Fibroblast of lung (primary cell): ENCODE measurements at regions not wholly inside any gene's neighbourhood (a gene's known extent, or its start where the extent isn't known, plus 50 kb on each side); places are given as distances from the start of the nearest gene placed in this dataset.

Source experiments
- DNase-seq, 2 donors: peaks; one replicate each; pipeline versions ENCODE4 v3.0.0 to v3.0.0-alpha.2; 2010; ENCODE audit warnings: low read depth in 2 of 2
- H2AFZ ChIP-seq: 2 replicates; pipeline ENCODE4 v1.5.1; 2012; ENCODE audit warnings: low read length, control low read depth, inconsistent platforms
- H3K27ac ChIP-seq: 2 replicates; pipeline ENCODE4 v1.5.1; 2011; ENCODE audit warnings: low read length, control low read depth; ENCODE audit not compliant: insufficient read depth
- H3K27me3 ChIP-seq: 2 replicates; pipeline ENCODE4 v1.5.1; 2011; ENCODE audit warnings: mild to moderate bottlenecking, low read length; ENCODE audit not compliant: control insufficient read depth, insufficient read depth
- H3K36me3 ChIP-seq: 2 replicates; pipeline ENCODE4 v1.5.1; 2011; ENCODE audit warnings: low read length; ENCODE audit not compliant: control insufficient read depth, insufficient read depth
- H3K4me1 ChIP-seq: 2 replicates; pipeline ENCODE4 v1.5.1; 2011; ENCODE audit warnings: low read length; ENCODE audit not compliant: control insufficient read depth, insufficient read depth; ENCODE audit errors: extremely low read depth
- H3K4me2 ChIP-seq: 2 replicates; pipeline ENCODE4 v1.5.1; 2011; ENCODE audit warnings: low read length, control low read depth; ENCODE audit not compliant: insufficient read depth; ENCODE audit errors: extremely low read depth
- H3K4me3 ChIP-seq, 4 experiments: fragments of 200-600 bp in 1 of 4; sonication (generic) in 1 of 4; replicated peaks in 1 of 4; 2 replicates each; pipeline ENCODE4 v1.5.1; 2011 to 2016; ENCODE audit warnings: low read length in 4 of 4, low read depth in 3 of 4, mild to moderate bottlenecking in 3 of 4, control low read depth in 2 of 4, inconsistent platforms in 1 of 4, mixed read lengths in 1 of 4; ENCODE audit not compliant: insufficient read depth in 1 of 4; ENCODE audit errors: control extremely low read depth in 1 of 4
- H3K79me2 ChIP-seq: 2 replicates; pipeline ENCODE4 v1.5.1; 2012; ENCODE audit warnings: mild to moderate bottlenecking, low read length, inconsistent platforms; ENCODE audit not compliant: control insufficient read depth, insufficient read depth
- H3K9ac ChIP-seq: 2 replicates; pipeline ENCODE4 v1.5.1; 2011; ENCODE audit warnings: mild to moderate bottlenecking, low read length, control low read depth; ENCODE audit not compliant: insufficient read depth
- H3K9me3 ChIP-seq: 2 replicates; pipeline ENCODE4 v1.5.1; 2012; ENCODE audit warnings: low read depth, low read length; ENCODE audit not compliant: control insufficient read depth, insufficient read depth
- H4K20me1 ChIP-seq: 2 replicates; pipeline ENCODE4 v1.5.1; 2011; ENCODE audit warnings: low read length; ENCODE audit not compliant: control insufficient read depth, insufficient read depth; ENCODE audit errors: extremely low read depth
- EZH2 ChIP-seq: IDR thresholded peaks from 2 replicates; pipeline ENCODE4 v1.5.1; 2012; ENCODE audit warnings: low read length, control low read depth, mild to moderate bottlenecking; ENCODE audit errors: missing control alignments
- TF ChIP-seq, protein P1 (sequence below), 2 donors: IDR thresholded peaks in 1 of 2; conservative IDR thresholded peaks in 1 of 2; 1 replicate in 1 of 2; 2 replicates in 1 of 2; pipeline ENCODE4 v1.5.1; 2011 to 2012; ENCODE audit warnings: low read length in 2 of 2, control low read depth in 1 of 2, inconsistent platforms in 1 of 2, low read depth in 1 of 2, mild to moderate bottlenecking in 1 of 2

DNA sequence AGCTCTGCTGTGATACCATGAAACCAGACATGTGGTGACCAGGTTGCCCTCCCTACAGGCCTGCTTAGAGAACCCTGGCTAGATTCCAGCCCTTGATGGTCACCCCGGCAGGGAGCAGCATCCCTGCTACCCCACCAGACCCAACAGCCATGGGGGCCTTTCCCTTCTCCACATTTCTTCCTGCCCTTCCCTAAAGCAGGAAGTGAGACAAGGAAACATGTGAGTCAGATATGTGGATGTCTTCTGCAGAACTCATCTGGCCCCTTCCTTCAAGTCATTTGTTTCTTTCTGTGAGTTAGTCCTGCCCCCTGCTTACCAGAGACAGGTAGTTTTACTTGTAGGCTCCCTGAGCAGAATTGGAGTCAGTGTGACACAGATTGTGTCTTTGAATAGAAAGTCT lies 147.1 kb upstream of the USP9Y start:
- H3K9ac ChIP-seq = no peak overlapping the region
- no peaks in the 10 kb centered on the region for H3K27me3 ChIP-seq
- H3K36me3 ChIP-seq = no peaks in the 10 kb centered on the region
- no peaks in the 10 kb centered on the region for H3K9me3 ChIP-seq
- no peaks in the 10 kb centered on the region for H4K20me1 ChIP-seq
- peaks cover 5% of the 10 kb centered on the region for H3K4me1 ChIP-seq
- no peak overlapping the region for H3K4me3 ChIP-seq
- H2AFZ ChIP-seq = no peak overlapping the region
- no peak for DNase-seq
- H3K79me2 ChIP-seq = no peaks in the 10 kb centered on the region
- no peak overlapping the region for H3K4me2 ChIP-seq
- TF ChIP-seq, protein P1, sequence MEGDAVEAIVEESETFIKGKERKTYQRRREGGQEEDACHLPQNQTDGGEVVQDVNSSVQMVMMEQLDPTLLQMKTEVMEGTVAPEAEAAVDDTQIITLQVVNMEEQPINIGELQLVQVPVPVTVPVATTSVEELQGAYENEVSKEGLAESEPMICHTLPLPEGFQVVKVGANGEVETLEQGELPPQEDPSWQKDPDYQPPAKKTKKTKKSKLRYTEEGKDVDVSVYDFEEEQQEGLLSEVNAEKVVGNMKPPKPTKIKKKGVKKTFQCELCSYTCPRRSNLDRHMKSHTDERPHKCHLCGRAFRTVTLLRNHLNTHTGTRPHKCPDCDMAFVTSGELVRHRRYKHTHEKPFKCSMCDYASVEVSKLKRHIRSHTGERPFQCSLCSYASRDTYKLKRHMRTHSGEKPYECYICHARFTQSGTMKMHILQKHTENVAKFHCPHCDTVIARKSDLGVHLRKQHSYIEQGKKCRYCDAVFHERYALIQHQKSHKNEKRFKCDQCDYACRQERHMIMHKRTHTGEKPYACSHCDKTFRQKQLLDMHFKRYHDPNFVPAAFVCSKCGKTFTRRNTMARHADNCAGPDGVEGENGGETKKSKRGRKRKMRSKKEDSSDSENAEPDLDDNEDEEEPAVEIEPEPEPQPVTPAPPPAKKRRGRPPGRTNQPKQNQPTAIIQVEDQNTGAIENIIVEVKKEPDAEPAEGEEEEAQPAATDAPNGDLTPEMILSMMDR (conservative IDR thresholded peaks at IDR 0.05 in 1 of 2, IDR thresholded peaks at IDR 0.05 in 1 of 2; ENCODE audit: low read depth in 1 of 2, low read length in 2 of 2) = no peak
- no peak for TF ChIP-seq EZH2
- no peak overlapping the region for H3K27ac ChIP-seq

DNA sequence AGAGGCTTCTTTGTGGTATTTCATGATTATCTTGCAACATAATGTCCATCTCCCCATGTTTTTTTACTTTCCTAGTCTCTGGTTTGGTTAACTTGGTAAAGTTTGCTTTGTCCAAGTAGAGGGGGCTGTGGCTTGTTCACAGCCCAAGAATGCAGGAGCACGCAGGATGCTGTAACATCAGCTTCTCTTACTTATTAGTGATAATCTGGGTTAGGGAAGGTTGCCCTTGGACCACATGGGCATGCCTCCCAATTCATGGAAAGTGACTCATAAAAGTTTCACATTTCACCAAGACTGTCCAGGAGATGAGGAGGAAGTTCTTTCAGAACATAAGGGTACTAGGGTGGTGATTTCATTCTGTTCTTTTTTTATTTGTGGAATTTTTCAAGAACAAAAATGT lies 146.0 kb upstream of the USP9Y start:
- Histone ChIP-seq H2AFZ (no peak overlapping the region), H4K20me1 (no peaks in the 10 kb centered on the region), H3K4me1 (peaks cover 5% of the 10 kb centered on the region), H3K27ac (no peak overlapping the region), H3K27me3 (no peaks in the 10 kb centered on the region), H3K4me3 (no peak overlapping the region), H3K79me2 (no peaks in the 10 kb centered on the region), H3K4me2 (no peak overlapping the region), H3K9ac (no peak overlapping the region), H3K9me3 (no peaks in the 10 kb centered on the region), H3K36me3 (no peaks in the 10 kb centered on the region)
- TF ChIP-seq, protein P1 (conservative IDR thresholded peaks at IDR 0.05 in 1 of 2, IDR thresholded peaks at IDR 0.05 in 1 of 2; ENCODE audit: low read depth in 1 of 2, low read length in 2 of 2) = no peak
- TF ChIP-seq EZH2 = no peak
- peak in 1 of 2 donors; percentile 78 for DNase-seq

DNA sequence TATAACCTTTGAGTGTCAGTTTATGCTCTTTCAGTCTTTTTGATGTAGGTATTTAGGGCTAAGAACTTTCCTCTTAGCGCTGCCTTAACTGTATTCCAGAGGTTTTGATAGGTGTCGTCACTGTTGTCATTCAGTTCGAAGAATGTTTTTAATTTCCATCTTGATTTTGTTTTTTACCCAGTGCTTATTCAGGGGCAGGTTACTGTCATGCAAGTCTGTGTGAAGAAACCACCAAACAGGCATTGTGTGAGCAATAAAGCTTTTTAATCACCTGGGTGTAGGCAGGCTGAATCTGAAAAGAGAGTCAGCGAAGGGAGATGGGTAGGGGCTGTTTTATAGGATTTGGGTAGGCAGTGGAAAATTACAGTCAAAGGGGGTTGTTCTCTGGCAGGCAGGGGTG lies 142.0 kb upstream of the USP9Y start:
- no peak overlapping the region for H3K4me3 ChIP-seq

More for the DNA sequence above, 142.0 kb upstream of the USP9Y start:
- no peaks in the 10 kb centered on the region for H3K27me3 ChIP-seq
- no peak overlapping the region for H2AFZ ChIP-seq
- no peak overlapping the region for H3K4me2 ChIP-seq
- no peaks in the 10 kb centered on the region for H3K36me3 ChIP-seq
- H3K9me3 ChIP-seq = no peaks in the 10 kb centered on the region
- no peak for DNase-seq
- TF ChIP-seq, protein P1 (conservative IDR thresholded peaks at IDR 0.05 in 1 of 2, IDR thresholded peaks at IDR 0.05 in 1 of 2; ENCODE audit: low read depth in 1 of 2, low read length in 2 of 2) = no peak
- TF ChIP-seq EZH2 = no peak
- no peaks in the 10 kb centered on the region for H4K20me1 ChIP-seq
- H3K27ac ChIP-seq = no peak overlapping the region
- peaks cover 3% of the 10 kb centered on the region for H3K4me1 ChIP-seq
- no peak overlapping the region for H3K9ac ChIP-seq
- H3K79me2 ChIP-seq = no peaks in the 10 kb centered on the region
